ENCODE measurements at regions not wholly inside any gene's neighbourhood (a gene's known extent, or its start where the extent isn't known, plus 50 kb on each side); places are given as distances from the start of the nearest gene placed in this dataset.

GRCh38 chr1:79550402-79550801, 543.9 kb upstream of the ADGRL4 start:
- Histone ChIP-seq H2AFZ (ENCODE audit: low read depth, low read length) (no peak overlapping the region), H3K9me3 (ENCODE audit: low read length) (no peaks in the 10 kb centered on the region), H3K36me3 (ENCODE audit: insufficient read depth, low read length) (no peaks in the 10 kb centered on the region)

GRCh38 chr1:79549201-79549600, 542.7 kb upstream of the ADGRL4 start:
- no peaks in the 10 kb centered on the region for H3K9me3 ChIP-seq (ENCODE audit: low read length)
- H3F3A ChIP-seq (ENCODE audit: insufficient read depth, low read length, poor library complexity, severe bottlenecking) = no peaks in the 10 kb centered on the region
- H3K9me2 ChIP-seq (ENCODE audit: insufficient read depth, low read length) = no peaks in the 10 kb centered on the region
- TF ChIP-seq RAD21 (conservative IDR thresholded peaks at IDR 0.05) = no peak
- H4K20me1 ChIP-seq (ENCODE audit: insufficient read depth) = no peaks in the 10 kb centered on the region
- no peaks in the 10 kb centered on the region for H3K79me2 ChIP-seq (replicated peaks; ENCODE audit: insufficient read depth, low read length)
- H3K36me3 ChIP-seq (ENCODE audit: insufficient read depth, low read length) = no peaks in the 10 kb centered on the region
- no peak overlapping the region for H3K4me3 ChIP-seq (ENCODE audit: low read length)
- H3K4me2 ChIP-seq (ENCODE audit: low read length) = no peak overlapping the region
- H3K9ac ChIP-seq (ENCODE audit: low read length) = no peak overlapping the region
- H2AFZ ChIP-seq (ENCODE audit: low read depth, low read length) = no peak overlapping the region
- no peak overlapping the region for H3K27ac ChIP-seq (ENCODE audit: low read length)
- H3K27me3 ChIP-seq (ENCODE audit: insufficient read depth, low read depth, low read length) = no peaks in the 10 kb centered on the region

More at GRCh38 chr1:79550402-79550801, 543.9 kb upstream of the ADGRL4 start:
- Histone ChIP-seq H3K9ac (ENCODE audit: low read length) (no peak overlapping the region), H3K9me2 (ENCODE audit: insufficient read depth, low read length) (no peaks in the 10 kb centered on the region), H3K4me2 (ENCODE audit: low read length) (no peak overlapping the region), H3K27me3 (ENCODE audit: insufficient read depth, low read depth, low read length) (no peaks in the 10 kb centered on the region), H3K79me2 (replicated peaks; ENCODE audit: insufficient read depth, low read length) (no peaks in the 10 kb centered on the region), H3F3A (ENCODE audit: insufficient read depth, low read length, poor library complexity, severe bottlenecking) (no peaks in the 10 kb centered on the region), H4K20me1 (ENCODE audit: insufficient read depth) (no peaks in the 10 kb centered on the region), H3K4me3 (ENCODE audit: low read length) (no peak overlapping the region), H3K27ac (ENCODE audit: low read length) (no peak overlapping the region)
- no peak for TF ChIP-seq EP300 (conservative IDR thresholded peaks at IDR 0.05; ENCODE audit: poor library complexity, severe bottlenecking)
- no peak for TF ChIP-seq EZH2 (IDR thresholded peaks at IDR 0.05; ENCODE audit: borderline replicate concordance, insufficient read depth, low read length, poor library complexity, severe bottlenecking)
- no peak for TF ChIP-seq TAF1 (IDR thresholded peaks at IDR 0.05; ENCODE audit: low read depth)
- TF ChIP-seq MXI1 (conservative IDR thresholded peaks at IDR 0.05; ENCODE audit: poor library complexity, severe bottlenecking) = no peak
- no peak for TF ChIP-seq RAD21 (conservative IDR thresholded peaks at IDR 0.05)
- TF ChIP-seq REST (IDR thresholded peaks at IDR 0.05; ENCODE audit: borderline replicate concordance) = no peak
- no peak for TF ChIP-seq SMC3 (conservative IDR thresholded peaks at IDR 0.05; ENCODE audit: poor library complexity)
- TF ChIP-seq POLR2AphosphoS5 (IDR thresholded peaks at IDR 0.05) = no peak
- TF ChIP-seq, protein P1, sequence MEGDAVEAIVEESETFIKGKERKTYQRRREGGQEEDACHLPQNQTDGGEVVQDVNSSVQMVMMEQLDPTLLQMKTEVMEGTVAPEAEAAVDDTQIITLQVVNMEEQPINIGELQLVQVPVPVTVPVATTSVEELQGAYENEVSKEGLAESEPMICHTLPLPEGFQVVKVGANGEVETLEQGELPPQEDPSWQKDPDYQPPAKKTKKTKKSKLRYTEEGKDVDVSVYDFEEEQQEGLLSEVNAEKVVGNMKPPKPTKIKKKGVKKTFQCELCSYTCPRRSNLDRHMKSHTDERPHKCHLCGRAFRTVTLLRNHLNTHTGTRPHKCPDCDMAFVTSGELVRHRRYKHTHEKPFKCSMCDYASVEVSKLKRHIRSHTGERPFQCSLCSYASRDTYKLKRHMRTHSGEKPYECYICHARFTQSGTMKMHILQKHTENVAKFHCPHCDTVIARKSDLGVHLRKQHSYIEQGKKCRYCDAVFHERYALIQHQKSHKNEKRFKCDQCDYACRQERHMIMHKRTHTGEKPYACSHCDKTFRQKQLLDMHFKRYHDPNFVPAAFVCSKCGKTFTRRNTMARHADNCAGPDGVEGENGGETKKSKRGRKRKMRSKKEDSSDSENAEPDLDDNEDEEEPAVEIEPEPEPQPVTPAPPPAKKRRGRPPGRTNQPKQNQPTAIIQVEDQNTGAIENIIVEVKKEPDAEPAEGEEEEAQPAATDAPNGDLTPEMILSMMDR (IDR thresholded peaks at IDR 0.05; ENCODE audit: poor library complexity, severe bottlenecking) = no peak

DNA sequence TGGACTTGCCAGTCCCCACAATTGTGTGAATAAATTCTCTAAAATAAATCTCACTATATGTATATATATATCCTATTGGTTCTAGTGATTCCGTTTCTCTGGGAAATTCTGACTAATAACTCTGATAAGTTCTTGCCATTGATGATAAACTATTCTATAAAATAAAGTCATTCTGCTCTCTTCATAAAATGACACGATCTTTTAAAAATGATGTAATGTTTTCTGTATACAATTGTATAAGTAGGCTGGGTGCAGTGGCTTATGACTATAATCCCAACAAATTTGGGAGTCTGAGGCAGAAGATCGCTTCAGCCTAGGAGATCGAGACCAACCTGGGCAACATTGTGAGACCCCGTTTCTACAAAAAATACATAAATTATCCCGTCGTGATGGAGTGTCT, 541.0 kb upstream of the ADGRL4 start:
- Histone ChIP-seq H3K4me2 (ENCODE audit: low read length) (no peak overlapping the region), H3K27ac (ENCODE audit: low read length) (no peak overlapping the region), H3K4me3 (ENCODE audit: low read length) (no peak overlapping the region), H4K20me1 (ENCODE audit: insufficient read depth) (no peaks in the 10 kb centered on the region), H3K9me2 (ENCODE audit: insufficient read depth, low read length) (no peaks in the 10 kb centered on the region), H3F3A (ENCODE audit: insufficient read depth, low read length, poor library complexity, severe bottlenecking) (no peaks in the 10 kb centered on the region), H3K27me3 (ENCODE audit: insufficient read depth, low read depth, low read length) (no peaks in the 10 kb centered on the region), H3K9me3 (ENCODE audit: low read length) (no peaks in the 10 kb centered on the region), H3K36me3 (ENCODE audit: insufficient read depth, low read length) (no peaks in the 10 kb centered on the region), H3K9ac (ENCODE audit: low read length) (no peak overlapping the region), H2AFZ (ENCODE audit: low read depth, low read length) (no peak overlapping the region), H3K79me2 (replicated peaks; ENCODE audit: insufficient read depth, low read length) (no peaks in the 10 kb centered on the region)
- TF ChIP-seq RAD21 (conservative IDR thresholded peaks at IDR 0.05) = no peak
- TF ChIP-seq EZH2 (IDR thresholded peaks at IDR 0.05; ENCODE audit: borderline replicate concordance, insufficient read depth, low read length, poor library complexity, severe bottlenecking) = no peak
- TF ChIP-seq EP300 (conservative IDR thresholded peaks at IDR 0.05; ENCODE audit: poor library complexity, severe bottlenecking) = no peak
- TF ChIP-seq POLR2AphosphoS5 (IDR thresholded peaks at IDR 0.05) = no peak
- TF ChIP-seq MXI1 (conservative IDR thresholded peaks at IDR 0.05; ENCODE audit: poor library complexity, severe bottlenecking) = no peak
- TF ChIP-seq TAF1 (IDR thresholded peaks at IDR 0.05; ENCODE audit: low read depth) = no peak
- TF ChIP-seq SMC3 (conservative IDR thresholded peaks at IDR 0.05; ENCODE audit: poor library complexity) = no peak
- TF ChIP-seq, protein P1 (IDR thresholded peaks at IDR 0.05; ENCODE audit: poor library complexity, severe bottlenecking) = no peak
- TF ChIP-seq REST (IDR thresholded peaks at IDR 0.05; ENCODE audit: borderline replicate concordance) = no peak

All from neural cell (in vitro differentiated cells).